Mesendoderm (in vitro differentiated cells): ENCODE measurements at regions not wholly inside any gene's neighbourhood (a gene's known extent, or its start where the extent isn't known, plus 50 kb on each side); places are given as distances from the start of the nearest gene placed in this dataset.

ENCODE experiments used
- DNase-seq: peaks from one replicate; pipeline ENCODE4 v3.0.0; 2013
- H2AK5ac ChIP-seq: 2 replicates; pipeline ENCODE4 v1.6.1; 2013; ENCODE audit warnings: low read length, inconsistent platforms
- H2BK120ac ChIP-seq: 2 replicates; pipeline ENCODE4 v1.6.1; 2013; ENCODE audit warnings: low read depth, mild to moderate bottlenecking, low read length, moderate library complexity, mixed read lengths
- H2BK15ac ChIP-seq: replicated peaks from 2 replicates; pipeline ENCODE4 v1.6.1; 2013; ENCODE audit warnings: low read depth, mild to moderate bottlenecking, moderate library complexity
- H2BK5ac ChIP-seq: 2 replicates; pipeline ENCODE4 v1.6.1; 2013; ENCODE audit warnings: low read length, inconsistent platforms
- H3K18ac ChIP-seq: 2 replicates; pipeline ENCODE4 v1.6.1; 2013; ENCODE audit warnings: mild to moderate bottlenecking, low read length, mixed read lengths
- H3K23ac ChIP-seq: one replicate; pipeline ENCODE4 v1.6.1; 2013; ENCODE audit warnings: low read length
- H3K27ac ChIP-seq: 2 replicates; pipeline ENCODE4 v1.5.1; 2013; ENCODE audit warnings: low read depth, mild to moderate bottlenecking, inconsistent platforms, low read length, moderate library complexity
- H3K27me3 ChIP-seq: 2 replicates; pipeline ENCODE4 v1.6.1; 2013; ENCODE audit warnings: low read length, control low read depth, mild to moderate bottlenecking, inconsistent platforms; ENCODE audit not compliant: insufficient read depth, poor library complexity
- H3K36me3 ChIP-seq: 2 replicates; pipeline ENCODE4 v1.6.1; 2013; ENCODE audit warnings: low read length, inconsistent platforms; ENCODE audit not compliant: control insufficient read depth, insufficient read depth
- H3K4ac ChIP-seq: one replicate; pipeline ENCODE4 v1.6.1; 2013; ENCODE audit warnings: low read depth, mild to moderate bottlenecking, low read length, moderate library complexity
- H3K4me1 ChIP-seq: 2 replicates; pipeline ENCODE4 v1.6.1; 2013; ENCODE audit warnings: low read depth, low read length, inconsistent platforms; ENCODE audit not compliant: control insufficient read depth
- H3K4me2 ChIP-seq: 2 replicates; pipeline ENCODE4 v1.6.1; 2013; ENCODE audit warnings: low read length
- H3K4me3 ChIP-seq: 2 replicates; pipeline ENCODE4 v1.5.1; 2013; ENCODE audit warnings: mild to moderate bottlenecking, low read length
- H3K56ac ChIP-seq: one replicate; pipeline ENCODE4 v1.6.1; 2013; ENCODE audit warnings: low read length
- H3K79me1 ChIP-seq: 2 replicates; pipeline ENCODE4 v1.6.1; 2013; ENCODE audit warnings: low read length, inconsistent platforms
- H3K79me2 ChIP-seq: 2 replicates; pipeline ENCODE4 v1.6.1; 2013; ENCODE audit warnings: mild to moderate bottlenecking, low read length; ENCODE audit not compliant: control insufficient read depth, insufficient read depth
- H3K9ac ChIP-seq: 2 replicates; pipeline ENCODE4 v1.6.1; 2013; ENCODE audit warnings: low read length, inconsistent platforms
- H4K5ac ChIP-seq: one replicate; pipeline ENCODE4 v1.6.1; 2013; ENCODE audit warnings: low read length
- H4K8ac ChIP-seq: one replicate; pipeline ENCODE4 v1.6.1; 2013; ENCODE audit warnings: low read depth, mild to moderate bottlenecking, control low read depth, low read length, moderate library complexity
- WGBS: extraction: QIAGEN DNeasy Blood & Tissue Kit; methylation state at CpG from one replicate; pipeline ENCODE4 v1.1.7; 2013; ENCODE audit warnings: low lambda C conversion rate, missing lambda C conversion rate; ENCODE audit not compliant: insufficient coverage; ENCODE audit errors: extremely low coverage; 5-methylcytosine and 5-hydroxymethylcytosine counted together

- H3K9ac ChIP-seq: no peak overlapping the region
- no peak overlapping the region for H3K56ac ChIP-seq
- no peaks in the 10 kb centered on the region for H3K79me1 ChIP-seq
- H3K36me3 ChIP-seq: no peaks in the 10 kb centered on the region
- H2AK5ac ChIP-seq: no peak overlapping the region
- H3K79me2 ChIP-seq: no peaks in the 10 kb centered on the region
- no peak overlapping the region for H3K18ac ChIP-seq
- H3K4ac ChIP-seq: no peak overlapping the region
- H4K8ac ChIP-seq: no peak overlapping the region
- no peak overlapping the region for H2BK5ac ChIP-seq
- H4K5ac ChIP-seq: no peak overlapping the region
- H3K4me1 ChIP-seq: no peaks in the 10 kb centered on the region
- H2BK120ac ChIP-seq: no peak overlapping the region
- H3K27me3 ChIP-seq: no peaks in the 10 kb centered on the region
- no peak overlapping the region for H3K23ac ChIP-seq
- no peak overlapping the region for H3K4me3 ChIP-seq
- no peak overlapping the region for H3K27ac ChIP-seq
- H2BK15ac ChIP-seq: no peak overlapping the region
- DNase-seq: no peak
- no peak overlapping the region for H3K4me2 ChIP-seq
- no CpG with 5 or more reads among the region's 1 CpG for WGBS
These were observed 193.5 kb upstream of the CCDC68 start for GRCh38 chr18:55152801-55153200.

- WGBS: no CpG with 5 or more reads among the region's 6 CpGs
- Histone ChIP-seq H2BK15ac (no peak overlapping the region), H2BK120ac (no peak overlapping the region), H4K8ac (no peak overlapping the region), H3K4me2 (no peak overlapping the region), H3K4ac (no peak overlapping the region), H3K79me2 (no peaks in the 10 kb centered on the region), H3K23ac (no peak overlapping the region), H2BK5ac (no peak overlapping the region), H3K79me1 (no peaks in the 10 kb centered on the region), H2AK5ac (no peak overlapping the region), H3K27ac (no peak overlapping the region), H3K4me1 (no peaks in the 10 kb centered on the region), H4K5ac (no peak overlapping the region), H3K27me3 (no peaks in the 10 kb centered on the region), H3K9ac (no peak overlapping the region), H3K56ac (no peak overlapping the region), H3K4me3 (no peak overlapping the region), H3K36me3 (no peaks in the 10 kb centered on the region), H3K18ac (no peak overlapping the region)
- DNase-seq: no peak
These were observed 190.7 kb upstream of the CCDC68 start for GRCh38 chr18:55149994-55150393.

- no peak overlapping the region for H3K23ac ChIP-seq
- H2AK5ac ChIP-seq: no peak overlapping the region
- no peak overlapping the region for H3K27ac ChIP-seq
- H3K79me2 ChIP-seq: no peaks in the 10 kb centered on the region
- H3K79me1 ChIP-seq: no peaks in the 10 kb centered on the region
- H3K36me3 ChIP-seq: no peaks in the 10 kb centered on the region
- no peak overlapping the region for H2BK5ac ChIP-seq
- H3K4me3 ChIP-seq: no peak overlapping the region
- no peak overlapping the region for H2BK15ac ChIP-seq
- no peak overlapping the region for H3K56ac ChIP-seq
- H4K8ac ChIP-seq: no peak overlapping the region
- H3K9ac ChIP-seq: no peak overlapping the region
- DNase-seq: no peak
- H3K4me1 ChIP-seq: no peaks in the 10 kb centered on the region
- H2BK120ac ChIP-seq: no peak overlapping the region
- no peak overlapping the region for H3K18ac ChIP-seq
- WGBS: no CpG with 5 or more reads among the region's 3 CpGs
- H3K4ac ChIP-seq: no peak overlapping the region
- H3K4me2 ChIP-seq: no peak overlapping the region
- no peak overlapping the region for H4K5ac ChIP-seq
- no peaks in the 10 kb centered on the region for H3K27me3 ChIP-seq
These were observed 188.5 kb upstream of the CCDC68 start for GRCh38 chr18:55147791-55148190.

- DNase-seq: no peak
These were observed 185.1 kb upstream of the CCDC68 start for GRCh38 chr18:55144193-55144930.

GRCh38 chr18:55142410-55142809, 183.1 kb upstream of the CCDC68 start:
- Histone ChIP-seq H3K27ac (no peak overlapping the region), H2BK15ac (no peak overlapping the region), H2AK5ac (no peak overlapping the region), H4K8ac (no peak overlapping the region), H2BK5ac (no peak overlapping the region), H3K23ac (no peak overlapping the region), H3K4ac (no peak overlapping the region), H3K9ac (no peak overlapping the region), H3K18ac (no peak overlapping the region), H3K4me1 (no peaks in the 10 kb centered on the region), H3K4me2 (no peak overlapping the region), H3K27me3 (no peaks in the 10 kb centered on the region), H3K79me1 (no peaks in the 10 kb centered on the region), H3K79me2 (no peaks in the 10 kb centered on the region), H2BK120ac (no peak overlapping the region), H4K5ac (no peak overlapping the region), H3K36me3 (no peaks in the 10 kb centered on the region), H3K56ac (no peak overlapping the region), H3K4me3 (no peak overlapping the region)
- no peak for DNase-seq
- no CpG with 5 or more reads among the region's 6 CpGs for WGBS

More at GRCh38 chr18:55144193-55144930, 185.1 kb upstream of the CCDC68 start:
- Histone ChIP-seq H2AK5ac (no peak overlapping the region), H3K79me1 (no peaks in the 10 kb centered on the region), H3K56ac (no peak overlapping the region), H2BK120ac (no peak overlapping the region), H4K5ac (no peak overlapping the region), H3K36me3 (no peaks in the 10 kb centered on the region), H4K8ac (no peak overlapping the region), H3K18ac (no peak overlapping the region), H3K4me2 (no peak overlapping the region), H3K79me2 (no peaks in the 10 kb centered on the region), H2BK5ac (no peak overlapping the region), H3K4ac (no peak overlapping the region), H3K23ac (no peak overlapping the region), H3K4me3 (no peak overlapping the region), H3K27me3 (no peaks in the 10 kb centered on the region), H3K27ac (no peak overlapping the region), H2BK15ac (no peak overlapping the region), H3K9ac (no peak overlapping the region), H3K4me1 (no peaks in the 10 kb centered on the region)
- WGBS: no CpG with 5 or more reads among the region's 2 CpGs

- H3K9ac ChIP-seq: no peak overlapping the region
- H3K79me1 ChIP-seq: no peaks in the 10 kb centered on the region
- no peak overlapping the region for H3K56ac ChIP-seq
- no peak overlapping the region for H3K18ac ChIP-seq
- no peak overlapping the region for H2AK5ac ChIP-seq
- no peak overlapping the region for H3K23ac ChIP-seq
- H3K27ac ChIP-seq: no peak overlapping the region
- H2BK120ac ChIP-seq: no peak overlapping the region
- no peak overlapping the region for H4K5ac ChIP-seq
- no peak overlapping the region for H2BK15ac ChIP-seq
- DNase-seq: no peak
- no peak overlapping the region for H3K4ac ChIP-seq
- no peaks in the 10 kb centered on the region for H3K79me2 ChIP-seq
- no peak overlapping the region for H3K4me3 ChIP-seq
- H3K4me2 ChIP-seq: no peak overlapping the region
- H2BK5ac ChIP-seq: no peak overlapping the region
- no peaks in the 10 kb centered on the region for H3K4me1 ChIP-seq
- H4K8ac ChIP-seq: no peak overlapping the region
- no CpG with 5 or more reads among the region's 4 CpGs for WGBS
- H3K27me3 ChIP-seq: no peaks in the 10 kb centered on the region
- no peaks in the 10 kb centered on the region for H3K36me3 ChIP-seq
These were observed 182.1 kb upstream of the CCDC68 start for GRCh38 chr18:55141318-55141717.
